ENCODE measurements at regions not wholly inside any gene's neighbourhood (a gene's known extent, or its start where the extent isn't known, plus 50 kb on each side); places are given as distances from the start of the nearest gene placed in this dataset.

GRCh38 chr2:71796174-71796593, 342.8 kb downstream of the DYSF start:
- TF ChIP-seq CTCF (IDR thresholded peaks at IDR 0.05) (no peak), POLR2A (IDR thresholded peaks at IDR 0.05) (no peak)
